OCI-LY3 (cell line): ENCODE measurements at regions not wholly inside any gene's neighbourhood (a gene's known extent, or its start where the extent isn't known, plus 50 kb on each side); places are given as distances from the start of the nearest gene placed in this dataset.

ENCODE experiments used
- EZH2phosphoT487 ChIP-seq: fragments of 200-600 bp; shearing (Covaris generic); IDR thresholded peaks from 2 replicates; pipeline ENCODE4 v1.6.1; 2018; ENCODE audit warnings: antibody characterized with exemption, mixed run types, low read depth
- TF ChIP-seq, protein P1 (sequence below): fragments of 200-600, 300-600 bp; sonication (generic); IDR thresholded peaks from 2 replicates; pipeline ENCODE4 v1.5.1; 2014; ENCODE audit warnings: antibody characterized with exemption, low read length, low read depth

DNA sequence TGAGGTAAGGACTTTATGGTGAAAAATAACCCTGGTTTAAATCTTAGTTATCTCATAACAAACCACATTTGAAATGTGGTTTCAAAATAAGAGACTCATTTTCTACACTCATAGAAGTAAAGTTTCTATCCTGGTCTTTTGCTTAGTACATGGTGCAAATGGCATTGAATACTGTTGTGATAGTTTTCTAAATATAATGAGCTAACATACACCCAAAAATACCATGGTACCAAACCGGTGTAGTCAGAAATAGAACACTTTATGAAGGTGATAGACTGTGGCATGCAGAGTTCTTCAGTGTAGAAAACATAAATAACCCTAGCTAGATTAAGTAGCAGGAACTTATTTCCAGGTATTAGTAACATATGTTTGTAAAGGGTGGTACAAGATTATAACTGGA lies 629.4 kb downstream of the PLOD2 start:
- TF ChIP-seq, protein P1, sequence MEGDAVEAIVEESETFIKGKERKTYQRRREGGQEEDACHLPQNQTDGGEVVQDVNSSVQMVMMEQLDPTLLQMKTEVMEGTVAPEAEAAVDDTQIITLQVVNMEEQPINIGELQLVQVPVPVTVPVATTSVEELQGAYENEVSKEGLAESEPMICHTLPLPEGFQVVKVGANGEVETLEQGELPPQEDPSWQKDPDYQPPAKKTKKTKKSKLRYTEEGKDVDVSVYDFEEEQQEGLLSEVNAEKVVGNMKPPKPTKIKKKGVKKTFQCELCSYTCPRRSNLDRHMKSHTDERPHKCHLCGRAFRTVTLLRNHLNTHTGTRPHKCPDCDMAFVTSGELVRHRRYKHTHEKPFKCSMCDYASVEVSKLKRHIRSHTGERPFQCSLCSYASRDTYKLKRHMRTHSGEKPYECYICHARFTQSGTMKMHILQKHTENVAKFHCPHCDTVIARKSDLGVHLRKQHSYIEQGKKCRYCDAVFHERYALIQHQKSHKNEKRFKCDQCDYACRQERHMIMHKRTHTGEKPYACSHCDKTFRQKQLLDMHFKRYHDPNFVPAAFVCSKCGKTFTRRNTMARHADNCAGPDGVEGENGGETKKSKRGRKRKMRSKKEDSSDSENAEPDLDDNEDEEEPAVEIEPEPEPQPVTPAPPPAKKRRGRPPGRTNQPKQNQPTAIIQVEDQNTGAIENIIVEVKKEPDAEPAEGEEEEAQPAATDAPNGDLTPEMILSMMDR = no peak
- no peak for TF ChIP-seq EZH2phosphoT487
